Astrocyte (in vitro differentiated cells and primary cell): ENCODE measurements at regions not wholly inside any gene's neighbourhood (a gene's known extent, or its start where the extent isn't known, plus 50 kb on each side); places are given as distances from the start of the nearest gene placed in this dataset.

Experiments used
- DNase-seq: peaks from one replicate; pipeline ENCODE4 v3.0.0-alpha.2; 2010; ENCODE audit warnings: low read depth
- FAIRE-seq: peaks from 2 replicates; lab custom pipeline; 2011; peaks lifted over from hg19 to GRCh38; lab: Jason Lieb, UNC
- H2AFZ ChIP-seq: 2 replicates; pipeline ENCODE4 v1.6.0; 2012; ENCODE audit warnings: low read depth, low read length, inconsistent platforms
- H3K27ac ChIP-seq: 2 replicates; pipeline ENCODE4 v1.5.1; 2011; ENCODE audit warnings: low read depth, low read length, inconsistent platforms
- H3K27me3 ChIP-seq: 2 replicates; pipeline ENCODE4 v1.6.0; 2011; ENCODE audit warnings: low read length, inconsistent platforms; ENCODE audit not compliant: insufficient read depth
- H3K36me3 ChIP-seq: 2 replicates; pipeline ENCODE4 v1.5.1; 2011; ENCODE audit warnings: low read length, inconsistent platforms; ENCODE audit not compliant: insufficient read depth
- H3K4me1 ChIP-seq: 2 replicates; pipeline ENCODE4 v1.5.1; 2011; ENCODE audit warnings: low read length, inconsistent platforms; ENCODE audit not compliant: insufficient read depth
- H3K4me2 ChIP-seq: 2 replicates; pipeline ENCODE4 v1.6.0; 2012; ENCODE audit warnings: low read length, inconsistent platforms
- H3K4me3 ChIP-seq: 2 replicates; pipeline ENCODE4 v1.5.1; 2011; ENCODE audit warnings: low read depth, mild to moderate bottlenecking, low read length, inconsistent platforms; ENCODE audit not compliant: insufficient read depth
- H3K79me2 ChIP-seq: 2 replicates; pipeline ENCODE4 v1.6.0; 2012; ENCODE audit warnings: mild to moderate bottlenecking, low read length, inconsistent platforms; ENCODE audit not compliant: insufficient read depth
- H3K9ac ChIP-seq: 2 replicates; pipeline ENCODE4 v1.6.0; 2012; ENCODE audit warnings: mild to moderate bottlenecking, low read length, inconsistent platforms
- H3K9me3 ChIP-seq: 2 replicates; pipeline ENCODE4 v1.5.1; 2012; ENCODE audit warnings: low read depth, mild to moderate bottlenecking, low read length, inconsistent platforms; ENCODE audit not compliant: insufficient read depth
- H4K20me1 ChIP-seq: 2 replicates; pipeline ENCODE4 v1.6.0; 2012; ENCODE audit warnings: low read length, inconsistent platforms; ENCODE audit not compliant: insufficient read depth
- H3K27ac Mint-ChIP-seq: one replicate; pipeline ENCODE4 v1.8.0; 2021; ENCODE audit warnings: mild to moderate bottlenecking, mixed read lengths; ENCODE audit not compliant: unreplicated experiment
- H3K27me3 Mint-ChIP-seq: one replicate; pipeline ENCODE4 v1.8.0; 2021; ENCODE audit warnings: low read depth, mixed read lengths; ENCODE audit not compliant: unreplicated experiment
- H3K36me3 Mint-ChIP-seq: one replicate; pipeline ENCODE4 v1.8.0; 2021; ENCODE audit warnings: low read depth, mixed read lengths; ENCODE audit not compliant: unreplicated experiment
- H3K4me1 Mint-ChIP-seq: one replicate; pipeline ENCODE4 v1.8.0; 2021; ENCODE audit warnings: low read depth, mixed read lengths; ENCODE audit not compliant: unreplicated experiment
- H3K4me3 Mint-ChIP-seq: one replicate; pipeline ENCODE4 v1.8.0; 2021; ENCODE audit warnings: mild to moderate bottlenecking, moderate library complexity, mixed read lengths; ENCODE audit not compliant: unreplicated experiment
- H3K9me3 Mint-ChIP-seq: one replicate; pipeline ENCODE4 v1.8.0; 2021; ENCODE audit warnings: mild to moderate bottlenecking, mixed read lengths; ENCODE audit not compliant: unreplicated experiment
- EZH2 ChIP-seq: IDR thresholded peaks from 2 replicates; pipeline ENCODE4 v1.6.1; 2012; ENCODE audit warnings: mild to moderate bottlenecking, low read length, inconsistent platforms; ENCODE audit not compliant: insufficient read depth
- TF ChIP-seq, protein P1 (sequence below): IDR thresholded peaks from 2 replicates; pipeline ENCODE4 v1.5.1; 2011; ENCODE audit warnings: low read depth, mild to moderate bottlenecking, inconsistent platforms, low read length, moderate library complexity; ENCODE audit not compliant: insufficient read depth

DNA sequence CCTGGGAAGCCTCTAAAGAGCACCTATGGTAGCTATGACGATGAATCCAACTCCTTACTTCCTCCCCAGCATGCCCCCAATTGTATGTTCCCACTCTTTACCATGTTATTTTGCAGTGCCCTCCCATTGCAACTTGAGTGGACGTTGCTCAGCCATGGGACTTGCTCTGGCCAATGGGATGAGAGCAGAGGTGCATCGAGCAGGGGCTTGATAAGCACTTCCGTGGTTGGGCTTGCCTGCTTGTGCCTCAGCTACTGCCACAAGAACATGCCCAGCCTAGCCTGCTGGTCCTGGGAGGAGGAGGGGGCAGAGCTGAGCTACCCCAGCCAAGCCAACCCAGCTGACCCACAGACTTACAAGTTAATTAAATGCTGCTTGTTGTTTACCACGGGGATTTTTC lies 71.1 kb upstream of the CTNNBL1 start:
- H3K27ac Mint-ChIP-seq, result no peak overlapping the region
- H2AFZ ChIP-seq, result no peak overlapping the region
- no peak overlapping the region for H3K4me3 ChIP-seq
- H4K20me1 ChIP-seq, result no peaks in the 10 kb centered on the region
- H3K9me3 Mint-ChIP-seq, result peaks cover 5% of the 10 kb centered on the region
- H3K9me3 ChIP-seq, result no peaks in the 10 kb centered on the region
- H3K4me2 ChIP-seq, result no peak overlapping the region
- H3K36me3 Mint-ChIP-seq, result no peaks in the 10 kb centered on the region
- peaks cover 24% of the 10 kb centered on the region for H3K27me3 ChIP-seq
- H3K9ac ChIP-seq, result no peak overlapping the region
- peaks cover 92% of the 10 kb centered on the region for H3K27me3 Mint-ChIP-seq
- DNase-seq (no peak), FAIRE-seq (no peak)
- no peak overlapping the region for H3K27ac ChIP-seq
- H3K4me1 ChIP-seq, result no peaks in the 10 kb centered on the region
- no peaks in the 10 kb centered on the region for H3K4me1 Mint-ChIP-seq
- TF ChIP-seq, protein P1, sequence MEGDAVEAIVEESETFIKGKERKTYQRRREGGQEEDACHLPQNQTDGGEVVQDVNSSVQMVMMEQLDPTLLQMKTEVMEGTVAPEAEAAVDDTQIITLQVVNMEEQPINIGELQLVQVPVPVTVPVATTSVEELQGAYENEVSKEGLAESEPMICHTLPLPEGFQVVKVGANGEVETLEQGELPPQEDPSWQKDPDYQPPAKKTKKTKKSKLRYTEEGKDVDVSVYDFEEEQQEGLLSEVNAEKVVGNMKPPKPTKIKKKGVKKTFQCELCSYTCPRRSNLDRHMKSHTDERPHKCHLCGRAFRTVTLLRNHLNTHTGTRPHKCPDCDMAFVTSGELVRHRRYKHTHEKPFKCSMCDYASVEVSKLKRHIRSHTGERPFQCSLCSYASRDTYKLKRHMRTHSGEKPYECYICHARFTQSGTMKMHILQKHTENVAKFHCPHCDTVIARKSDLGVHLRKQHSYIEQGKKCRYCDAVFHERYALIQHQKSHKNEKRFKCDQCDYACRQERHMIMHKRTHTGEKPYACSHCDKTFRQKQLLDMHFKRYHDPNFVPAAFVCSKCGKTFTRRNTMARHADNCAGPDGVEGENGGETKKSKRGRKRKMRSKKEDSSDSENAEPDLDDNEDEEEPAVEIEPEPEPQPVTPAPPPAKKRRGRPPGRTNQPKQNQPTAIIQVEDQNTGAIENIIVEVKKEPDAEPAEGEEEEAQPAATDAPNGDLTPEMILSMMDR, result no peak
- no peak overlapping the region for H3K4me3 Mint-ChIP-seq
- no peaks in the 10 kb centered on the region for H3K79me2 ChIP-seq
- H3K36me3 ChIP-seq, result no peaks in the 10 kb centered on the region

DNA sequence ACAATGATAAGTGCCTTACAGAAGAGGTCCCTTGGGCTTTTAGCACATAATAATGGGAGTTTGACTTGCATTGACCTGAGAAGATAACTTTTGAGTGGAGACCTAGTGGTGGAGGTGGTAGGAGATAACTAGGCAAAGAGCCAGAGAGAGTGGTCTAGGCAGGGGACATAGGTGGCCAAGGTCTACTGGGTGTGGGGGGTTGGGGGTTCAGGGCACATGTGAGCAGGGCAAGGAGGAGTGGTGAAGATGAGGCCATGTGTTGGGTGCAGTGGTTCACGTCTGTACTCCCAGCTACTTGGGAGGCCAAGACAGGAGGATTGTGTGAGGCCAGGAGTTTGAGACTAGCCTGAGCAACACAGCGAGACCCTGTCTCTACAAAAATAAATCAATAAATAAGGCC lies 74.3 kb upstream of the CTNNBL1 start:
- H3K36me3 ChIP-seq, result no peaks in the 10 kb centered on the region
- H2AFZ ChIP-seq, result no peak overlapping the region
- no peak for DNase-seq
- H3K27me3 ChIP-seq, result peaks cover 20% of the 10 kb centered on the region
- H3K79me2 ChIP-seq, result no peaks in the 10 kb centered on the region
- H3K9me3 Mint-ChIP-seq, result peaks cover 3% of the 10 kb centered on the region
- no peak overlapping the region for H3K9ac ChIP-seq
- H3K4me1 Mint-ChIP-seq, result no peaks in the 10 kb centered on the region
- peaks cover 74% of the 10 kb centered on the region for H3K27me3 Mint-ChIP-seq
- H4K20me1 ChIP-seq, result no peaks in the 10 kb centered on the region
- H3K4me3 ChIP-seq, result no peak overlapping the region
- H3K4me2 ChIP-seq, result no peak overlapping the region
- H3K27ac Mint-ChIP-seq, result no peak overlapping the region
- TF ChIP-seq, protein P1, result no peak
- TF ChIP-seq EZH2, result no peak
- H3K9me3 ChIP-seq, result no peaks in the 10 kb centered on the region
- no peak overlapping the region for H3K4me3 Mint-ChIP-seq
- H3K36me3 Mint-ChIP-seq, result no peaks in the 10 kb centered on the region
- H3K27ac ChIP-seq, result no peak overlapping the region
- FAIRE-seq, result no peak
- H3K4me1 ChIP-seq, result no peaks in the 10 kb centered on the region

DNA sequence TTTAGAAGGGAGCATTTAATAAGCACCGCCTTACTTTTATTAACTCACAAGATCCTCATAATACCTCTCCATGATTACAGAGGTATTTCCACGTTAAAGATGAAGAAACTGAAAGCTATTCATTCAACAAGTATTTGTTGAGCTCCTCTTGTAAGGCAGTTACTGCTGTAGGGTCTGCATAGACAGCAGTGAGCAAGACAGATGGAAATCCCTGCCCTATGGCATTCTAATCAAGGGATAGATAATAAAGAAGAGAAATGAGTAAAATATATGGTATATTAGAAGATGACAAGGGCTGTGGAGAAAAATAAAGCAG lies 77.8 kb upstream of the CTNNBL1 start:
- Mint-ChIP-seq H3K36me3 (no peaks in the 10 kb centered on the region), H3K9me3 (peaks cover 7% of the 10 kb centered on the region), H3K4me3 (no peak overlapping the region), H3K4me1 (no peaks in the 10 kb centered on the region), H3K27ac (no peak overlapping the region), H3K27me3 (peaks cover 50% of the 10 kb centered on the region)
- H3K79me2 ChIP-seq, result no peaks in the 10 kb centered on the region
- DNase-seq (no peak), FAIRE-seq (no peak)
- no peak for TF ChIP-seq EZH2
- TF ChIP-seq, protein P1, result no peak
- no peaks in the 10 kb centered on the region for H4K20me1 ChIP-seq
- H3K4me3 ChIP-seq, result no peak overlapping the region
- no peaks in the 10 kb centered on the region for H3K4me1 ChIP-seq
- peaks cover 14% of the 10 kb centered on the region for H3K27me3 ChIP-seq
- H3K4me2 ChIP-seq, result no peak overlapping the region
- no peaks in the 10 kb centered on the region for H3K9me3 ChIP-seq
- H3K27ac ChIP-seq, result no peak overlapping the region
- H3K36me3 ChIP-seq, result no peaks in the 10 kb centered on the region
- no peak overlapping the region for H2AFZ ChIP-seq
- no peak overlapping the region for H3K9ac ChIP-seq
